Panc1 (cell line): ENCODE measurements at regions not wholly inside any gene's neighbourhood (a gene's known extent, or its start where the extent isn't known, plus 50 kb on each side); places are given as distances from the start of the nearest gene placed in this dataset.

Experiments used
- ATAC-seq: fragments of 200-7000 bp; cut with Tn5 transposase; 2 replicates; pipeline ENCODE4 v1.9.1; 2020; ENCODE audit warnings: mild to moderate bottlenecking, moderate library complexity
- BruUV-seq: library from RNA; stranded (reverse); fragments of 400-500 nt; replicated peaks from 2 replicates; lab custom pipeline; 2021; lab: Mats Ljungman, UMichigan
- CTCF ChIA-PET: fragments of 300-600 bp; sonication (Branson Sonifier 250); formaldehyde crosslinking; loops from one replicate; lab custom pipeline; 2022; ENCODE audit warnings: antibody characterized with exemption; lab: Charles Lee
- POLR2A ChIA-PET: fragments of 300-600 bp; sonication (Branson Sonifier 250); formaldehyde crosslinking; loops from one replicate; lab custom pipeline; 2022; ENCODE audit warnings: antibody characterized with exemption; lab: Charles Lee
- DNase-seq: peaks from one replicate; pipeline ENCODE4 v3.0.0-alpha.2; 2010; ENCODE audit warnings: low read depth, low spot score
- H3K27ac ChIP-seq: 2 replicates; pipeline ENCODE4 v1.5.1; 2011; ENCODE audit warnings: mild to moderate bottlenecking, low read length, inconsistent platforms
- H3K27me3 ChIP-seq: fragments of 200-500 bp; sonication (Bioruptor generic); 2 replicates; pipeline ENCODE4 v1.6.0; 2014; ENCODE audit warnings: low read length, inconsistent platforms; ENCODE audit not compliant: control insufficient read depth, insufficient read depth
- H3K36me3 ChIP-seq: fragments of 200-500 bp; sonication (Bioruptor generic); 2 replicates; pipeline ENCODE4 v1.5.1; 2014; ENCODE audit warnings: inconsistent platforms, mild to moderate bottlenecking, low read length, moderate library complexity; ENCODE audit not compliant: control insufficient read depth, insufficient read depth
- H3K4me1 ChIP-seq: 2 replicates; pipeline ENCODE4 v1.5.1; 2011; ENCODE audit warnings: inconsistent platforms, mild to moderate bottlenecking, low read length, moderate library complexity; ENCODE audit not compliant: control insufficient read depth, insufficient read depth
- H3K4me3 ChIP-seq, 2 experiments: 2 replicates each; pipeline ENCODE4 v1.5.1; 2011 to 2012; ENCODE audit warnings: low read depth in 2 of 2, low read length in 2 of 2, mild to moderate bottlenecking in 2 of 2, inconsistent platforms in 1 of 2, moderate library complexity in 1 of 2
- H3K9me3 ChIP-seq: fragments of 200-500 bp; sonication (Bioruptor generic); 2 replicates; pipeline ENCODE4 v1.5.1; 2014; ENCODE audit warnings: low read depth, mild to moderate bottlenecking, inconsistent platforms, low read length, moderate library complexity; ENCODE audit not compliant: control insufficient read depth, insufficient read depth
- POLR2AphosphoS5 ChIP-seq: IDR thresholded peaks from 2 replicates; pipeline ENCODE4 v1.6.1; 2012; ENCODE audit warnings: mild to moderate bottlenecking, low read depth, low read length, moderate library complexity
- SIN3A ChIP-seq: IDR thresholded peaks from 2 replicates; pipeline ENCODE4 v1.6.1; 2012; ENCODE audit warnings: low read depth, mild to moderate bottlenecking, low read length, moderate library complexity, borderline replicate concordance; ENCODE audit not compliant: insufficient read depth
- TCF7L2 ChIP-seq: IDR thresholded peaks from 2 replicates; pipeline ENCODE4 v1.6.1; 2011; ENCODE audit warnings: mild to moderate bottlenecking, low read depth, low read length, inconsistent platforms
- in situ Hi-C: cut with HindIII; loops from 2 replicates; pipeline ENCODE4 v1.10.0; 2016; ENCODE audit warnings: low sequenced_read_pairs, low pct_unique_long_range_greater_than_20kb
- intact Hi-C: fragments of 100-400 bp; cut with micrococcal nuclease; formaldehyde crosslinking; loops from one replicate; pipeline ENCODE4 v1.10.0; 2022; ENCODE audit not compliant: unreplicated experiment
- TF ChIP-seq, protein P1 (sequence below): fragments of 450-650 bp; IDR thresholded peaks from 2 replicates; pipeline ENCODE4 v1.5.1; 2017; ENCODE audit warnings: mild to moderate bottlenecking
- TF ChIP-seq, protein P2 (sequence below), 2 experiments: IDR thresholded peaks; 2 replicates each; pipeline ENCODE4 v1.6.1; 2011 to 2012; ENCODE audit warnings: low read depth in 2 of 2, control low read depth in 1 of 2, low read length in 1 of 2, mild to moderate bottlenecking in 1 of 2, moderate library complexity in 1 of 2; ENCODE audit not compliant: insufficient read depth in 1 of 2

DNA sequence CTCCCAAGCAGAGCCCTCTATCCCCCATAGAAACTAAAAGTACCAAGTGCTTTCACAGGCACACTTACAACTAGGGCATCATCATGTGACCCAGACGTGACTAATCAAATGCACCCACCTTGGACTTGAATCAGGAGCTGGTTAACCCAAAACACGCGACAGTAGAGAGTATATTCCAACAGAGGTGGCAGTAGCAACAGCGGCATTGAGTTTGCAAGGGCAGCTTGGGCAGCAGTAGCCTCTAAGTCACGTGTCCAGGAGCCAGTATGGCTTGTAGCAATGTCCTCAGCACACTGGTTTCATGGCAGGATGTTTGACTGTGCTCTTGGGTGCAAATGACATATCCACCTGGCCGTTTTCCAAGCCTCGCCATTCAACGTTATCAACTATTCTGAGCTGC, 73.4 kb upstream of the DNAH5 start:
- Histone ChIP-seq H3K36me3 (no peaks in the 10 kb centered on the region), H3K4me3 (no peak overlapping the region), H3K4me1 (peaks cover 12% of the 10 kb centered on the region), H3K27me3 (no peaks in the 10 kb centered on the region), H3K9me3 (no peaks in the 10 kb centered on the region), H3K27ac (peak overlapping the region; percentile 52; the same call in 1 of the 2 replicates)
- ATAC-seq (no peak; the same call in 1 of the 2 replicates), DNase-seq (no peak)
- ChIA-PET POLR2A (no interaction called here), CTCF (interaction anchor here (0.6 kb wide), 1 partner anchor 9 kb away, joined by 4 read pairs; no protein-coding TSS in a partner anchor)
- TF ChIP-seq POLR2AphosphoS5 (no peak), TCF7L2 (no peak), SIN3A (no peak)
- TF ChIP-seq, protein P1, sequence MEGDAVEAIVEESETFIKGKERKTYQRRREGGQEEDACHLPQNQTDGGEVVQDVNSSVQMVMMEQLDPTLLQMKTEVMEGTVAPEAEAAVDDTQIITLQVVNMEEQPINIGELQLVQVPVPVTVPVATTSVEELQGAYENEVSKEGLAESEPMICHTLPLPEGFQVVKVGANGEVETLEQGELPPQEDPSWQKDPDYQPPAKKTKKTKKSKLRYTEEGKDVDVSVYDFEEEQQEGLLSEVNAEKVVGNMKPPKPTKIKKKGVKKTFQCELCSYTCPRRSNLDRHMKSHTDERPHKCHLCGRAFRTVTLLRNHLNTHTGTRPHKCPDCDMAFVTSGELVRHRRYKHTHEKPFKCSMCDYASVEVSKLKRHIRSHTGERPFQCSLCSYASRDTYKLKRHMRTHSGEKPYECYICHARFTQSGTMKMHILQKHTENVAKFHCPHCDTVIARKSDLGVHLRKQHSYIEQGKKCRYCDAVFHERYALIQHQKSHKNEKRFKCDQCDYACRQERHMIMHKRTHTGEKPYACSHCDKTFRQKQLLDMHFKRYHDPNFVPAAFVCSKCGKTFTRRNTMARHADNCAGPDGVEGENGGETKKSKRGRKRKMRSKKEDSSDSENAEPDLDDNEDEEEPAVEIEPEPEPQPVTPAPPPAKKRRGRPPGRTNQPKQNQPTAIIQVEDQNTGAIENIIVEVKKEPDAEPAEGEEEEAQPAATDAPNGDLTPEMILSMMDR: no peak
- TF ChIP-seq, protein P2, sequence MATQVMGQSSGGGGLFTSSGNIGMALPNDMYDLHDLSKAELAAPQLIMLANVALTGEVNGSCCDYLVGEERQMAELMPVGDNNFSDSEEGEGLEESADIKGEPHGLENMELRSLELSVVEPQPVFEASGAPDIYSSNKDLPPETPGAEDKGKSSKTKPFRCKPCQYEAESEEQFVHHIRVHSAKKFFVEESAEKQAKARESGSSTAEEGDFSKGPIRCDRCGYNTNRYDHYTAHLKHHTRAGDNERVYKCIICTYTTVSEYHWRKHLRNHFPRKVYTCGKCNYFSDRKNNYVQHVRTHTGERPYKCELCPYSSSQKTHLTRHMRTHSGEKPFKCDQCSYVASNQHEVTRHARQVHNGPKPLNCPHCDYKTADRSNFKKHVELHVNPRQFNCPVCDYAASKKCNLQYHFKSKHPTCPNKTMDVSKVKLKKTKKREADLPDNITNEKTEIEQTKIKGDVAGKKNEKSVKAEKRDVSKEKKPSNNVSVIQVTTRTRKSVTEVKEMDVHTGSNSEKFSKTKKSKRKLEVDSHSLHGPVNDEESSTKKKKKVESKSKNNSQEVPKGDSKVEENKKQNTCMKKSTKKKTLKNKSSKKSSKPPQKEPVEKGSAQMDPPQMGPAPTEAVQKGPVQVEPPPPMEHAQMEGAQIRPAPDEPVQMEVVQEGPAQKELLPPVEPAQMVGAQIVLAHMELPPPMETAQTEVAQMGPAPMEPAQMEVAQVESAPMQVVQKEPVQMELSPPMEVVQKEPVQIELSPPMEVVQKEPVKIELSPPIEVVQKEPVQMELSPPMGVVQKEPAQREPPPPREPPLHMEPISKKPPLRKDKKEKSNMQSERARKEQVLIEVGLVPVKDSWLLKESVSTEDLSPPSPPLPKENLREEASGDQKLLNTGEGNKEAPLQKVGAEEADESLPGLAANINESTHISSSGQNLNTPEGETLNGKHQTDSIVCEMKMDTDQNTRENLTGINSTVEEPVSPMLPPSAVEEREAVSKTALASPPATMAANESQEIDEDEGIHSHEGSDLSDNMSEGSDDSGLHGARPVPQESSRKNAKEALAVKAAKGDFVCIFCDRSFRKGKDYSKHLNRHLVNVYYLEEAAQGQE (IDR thresholded peaks at IDR 0.05; ENCODE audit: insufficient read depth in 1 of 2, low read depth in 2 of 2, low read length in 1 of 2): no peak
- intact Hi-C loops: no loop called here
- no TSS peak for BruUV-seq
- in situ Hi-C loops: no loop called here

DNA sequence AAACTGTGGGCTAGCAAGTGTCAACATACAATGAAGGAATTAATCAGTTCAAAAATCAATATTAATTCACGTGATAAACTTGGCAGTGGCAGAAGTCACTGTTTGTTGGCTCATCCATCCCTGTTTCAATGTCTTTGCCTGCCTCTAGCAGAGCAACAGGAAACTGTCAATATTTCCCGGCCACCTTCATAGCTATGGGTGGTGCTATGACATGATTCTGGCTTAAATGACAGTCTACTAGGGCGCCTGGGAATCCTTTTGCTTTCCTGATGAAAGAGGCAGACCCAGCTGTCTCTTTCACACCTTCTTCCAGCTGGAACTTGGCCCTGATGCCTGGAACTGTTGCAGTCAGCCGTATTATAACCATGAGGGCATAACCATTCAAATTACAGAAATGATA, 72.1 kb upstream of the DNAH5 start:
- Histone ChIP-seq H3K4me3 (no peak overlapping the region), H3K4me1 (peaks cover 23% of the 10 kb centered on the region), H3K36me3 (no peaks in the 10 kb centered on the region), H3K27ac (peak overlapping the region; percentile 52), H3K27me3 (no peaks in the 10 kb centered on the region), H3K9me3 (no peaks in the 10 kb centered on the region)
- CTCF ChIA-PET: no interaction called here
- ATAC-seq: no peak
- intact Hi-C loops (no loop called here), in situ Hi-C loops (no loop called here)
- DNase-seq: no peak
- no TSS peak for BruUV-seq
- TF ChIP-seq SIN3A (no peak), TCF7L2 (no peak), POLR2AphosphoS5 (no peak)
- TF ChIP-seq, protein P2 (IDR thresholded peaks at IDR 0.05; ENCODE audit: insufficient read depth in 1 of 2, low read depth in 2 of 2, low read length in 1 of 2): no peak
- TF ChIP-seq, protein P1: no peak
- POLR2A ChIA-PET: no interaction called here
